Left colon (tissue), 2 donors: ENCODE measurements at regions not wholly inside any gene's neighbourhood (a gene's known extent, or its start where the extent isn't known, plus 50 kb on each side); places are given as distances from the start of the nearest gene placed in this dataset.

Source experiments
- ATAC-seq: fragments of 200-7000 bp; cut with Tn5 transposase; one replicate; pipeline ENCODE4 v1.9.1; 2020; ENCODE audit warnings: mild to moderate bottlenecking, moderate library complexity
- DNase-seq, 2 donors: peaks; one replicate each; pipeline ENCODE4 v3.0.0-alpha.2; 2020
- intact Hi-C, 2 donors: fragments of 100-400 bp; cut with DNase I in 1 of 2; cut with micrococcal nuclease in 1 of 2; formaldehyde crosslinking; loops; one replicate each; pipeline versions ENCODE4 v1.11.2 to v1.14.0; 2022; cut with DNase I, micrococcal nuclease
- donor health status: DM: no; HTN: no; CAD: no.
- donor health status: DM: yes; HTN: yes; CAD: no.

DNA sequence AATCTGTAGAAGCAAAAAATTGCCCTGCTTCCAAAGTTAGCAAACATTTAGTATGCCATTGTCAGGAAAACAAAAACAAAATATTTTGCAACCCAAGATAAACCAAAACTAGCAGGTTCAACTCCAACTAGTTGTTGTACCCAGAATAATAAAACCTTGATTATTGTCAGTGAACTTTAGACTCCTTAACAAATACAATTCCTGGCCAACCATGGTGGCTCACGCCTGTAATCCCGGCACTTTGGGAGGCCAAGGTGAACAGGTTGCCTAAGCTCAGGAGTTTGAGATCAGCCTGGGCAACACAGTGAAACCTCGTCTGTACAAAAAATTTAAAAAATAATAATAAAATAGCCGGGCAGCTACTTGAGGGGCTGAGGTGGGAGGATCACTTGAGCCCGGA is 53.6 kb upstream of the EPCAM start:
- ATAC-seq: peak; percentile 57
- intact Hi-C loops: no loop called here

DNA sequence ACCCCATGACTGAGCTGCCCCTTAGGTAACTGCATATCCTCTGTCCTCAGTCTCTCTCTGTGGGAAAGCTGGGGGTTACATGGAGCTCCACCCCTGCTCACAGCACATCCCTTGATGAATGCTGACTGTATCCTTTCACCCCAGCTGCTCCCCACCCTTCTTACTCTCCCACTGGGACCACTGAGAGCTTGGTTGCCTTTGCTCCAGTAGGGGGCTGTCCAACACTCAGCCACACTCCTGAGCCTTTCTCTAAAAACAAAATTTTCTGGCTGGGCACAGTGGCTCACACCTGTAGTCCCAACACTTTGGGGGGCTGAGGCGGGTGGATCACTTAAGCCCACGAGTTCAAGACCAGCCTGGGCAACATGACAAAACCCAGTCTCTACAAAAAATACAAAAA is 55.4 kb upstream of the EPCAM start:
- intact Hi-C loops: no loop called here
- DNase-seq: no peak
- ATAC-seq: no peak

More for the DNA sequence above, 53.6 kb upstream of the EPCAM start:
- no peak for DNase-seq

DNA sequence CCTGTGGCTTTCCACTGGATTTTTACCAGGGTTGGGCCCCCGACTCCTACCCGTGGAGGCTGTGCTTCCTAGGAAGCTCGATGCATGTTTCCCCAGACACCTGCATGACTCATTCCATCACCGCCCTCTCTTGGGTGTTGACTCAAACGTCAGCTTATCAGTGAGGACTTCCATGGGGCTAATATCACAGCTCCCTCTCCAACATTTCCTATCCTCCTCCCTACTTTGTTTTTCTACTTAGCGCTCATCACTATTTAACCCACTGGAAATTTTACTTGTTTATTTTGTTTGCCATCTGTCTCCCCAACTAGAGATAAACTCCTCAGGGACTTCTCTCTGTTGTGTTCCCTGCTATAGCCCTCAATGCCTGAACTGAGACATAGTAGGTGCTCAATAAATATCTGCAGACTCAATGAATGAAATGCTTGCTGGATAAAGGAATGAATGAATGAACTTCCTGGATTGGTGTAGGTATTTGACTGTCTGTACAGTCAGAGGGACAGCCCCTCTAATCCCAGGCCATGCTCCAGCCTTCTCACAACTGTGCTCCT is 55.9 kb upstream of the EPCAM start:
- DNase-seq (peak; percentile 60 to 81), ATAC-seq (peak; percentile 64)
- intact Hi-C loops: no loop called here

- intact Hi-C loops: no loop called here
- DNase-seq (no peak), ATAC-seq (no peak)
These were observed 56.6 kb upstream of the EPCAM start for GRCh38 chr2:47312491-47312850.

- ATAC-seq (no peak), DNase-seq (no peak)
- intact Hi-C loops: no loop called here
These were observed 57.2 kb upstream of the EPCAM start for GRCh38 chr2:47311764-47312490.

- intact Hi-C loops: no loop called here
- ATAC-seq (peak; percentile 42), DNase-seq (peak; percentile 62 to 76)
These were observed 58.1 kb upstream of the EPCAM start for GRCh38 chr2:47310801-47311560.

DNA sequence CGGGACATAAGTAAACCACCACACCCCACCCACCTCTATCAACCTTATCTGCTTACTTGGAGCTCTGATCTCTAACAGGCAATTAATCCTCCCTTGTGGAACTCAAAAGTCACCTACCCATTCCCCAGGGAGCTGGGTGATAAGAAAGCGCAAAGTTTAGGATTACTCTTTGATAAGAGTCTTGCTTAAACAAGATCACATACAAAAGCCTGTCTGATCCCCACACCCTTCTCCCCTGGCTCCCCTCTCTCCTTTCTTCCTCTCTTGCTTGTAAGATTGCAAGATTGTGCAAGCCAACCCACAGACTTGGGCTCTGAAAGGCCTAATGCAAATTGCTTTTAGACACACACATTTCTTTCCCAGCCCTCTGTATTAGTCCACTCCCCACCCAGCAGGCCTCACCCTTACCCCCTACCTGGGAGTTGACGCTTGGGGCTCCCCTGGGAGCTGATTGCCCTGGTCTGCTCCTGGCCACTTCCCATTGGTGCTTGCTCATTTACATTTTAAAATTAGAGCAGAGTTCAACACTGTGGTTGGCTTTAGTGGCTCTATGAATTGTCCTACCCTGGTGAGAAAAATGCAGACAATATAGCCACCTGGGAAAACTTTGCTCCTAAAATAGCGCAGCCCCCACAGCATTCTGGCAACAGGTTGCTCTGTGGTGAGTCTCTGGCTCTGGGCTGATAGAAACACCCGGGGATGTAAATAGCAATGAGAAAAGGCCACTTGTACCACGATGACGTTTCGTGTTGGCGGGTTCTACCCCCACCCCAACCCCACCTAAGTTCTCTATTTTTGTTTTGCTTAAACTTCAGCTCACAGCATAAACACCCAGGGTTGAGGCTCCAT is 58.9 kb upstream of the EPCAM start:
- peak; percentile 74 for ATAC-seq
- intact Hi-C loops: no loop called here
- DNase-seq: peak; percentile 63 to 85

DNA sequence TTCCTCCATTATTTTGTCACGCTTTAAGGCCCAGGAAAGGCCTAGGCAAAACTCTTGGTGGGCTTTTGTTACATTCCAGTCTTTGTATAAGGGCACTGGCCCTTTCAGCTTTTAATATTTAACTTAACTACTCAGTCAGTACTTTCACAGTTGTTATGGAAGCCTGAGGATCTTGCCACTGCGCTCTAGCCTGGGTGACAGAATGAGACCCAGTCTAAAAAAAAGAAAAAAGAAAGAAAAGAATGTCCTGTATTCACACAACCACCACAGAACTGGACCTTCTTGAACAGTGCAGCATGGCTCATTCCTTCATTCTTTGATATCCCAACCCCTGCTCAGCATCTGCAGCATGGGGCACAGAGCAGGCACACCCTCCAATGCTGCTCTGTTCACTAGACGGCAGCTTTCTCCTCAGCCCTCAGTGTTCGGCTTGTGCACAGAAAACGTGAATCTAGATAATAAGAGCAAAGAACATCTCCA is 59.6 kb upstream of the EPCAM start:
- DNase-seq (peak in 1 of 2 donors; percentile 50), ATAC-seq (no peak)
- intact Hi-C loops: no loop called here

DNA sequence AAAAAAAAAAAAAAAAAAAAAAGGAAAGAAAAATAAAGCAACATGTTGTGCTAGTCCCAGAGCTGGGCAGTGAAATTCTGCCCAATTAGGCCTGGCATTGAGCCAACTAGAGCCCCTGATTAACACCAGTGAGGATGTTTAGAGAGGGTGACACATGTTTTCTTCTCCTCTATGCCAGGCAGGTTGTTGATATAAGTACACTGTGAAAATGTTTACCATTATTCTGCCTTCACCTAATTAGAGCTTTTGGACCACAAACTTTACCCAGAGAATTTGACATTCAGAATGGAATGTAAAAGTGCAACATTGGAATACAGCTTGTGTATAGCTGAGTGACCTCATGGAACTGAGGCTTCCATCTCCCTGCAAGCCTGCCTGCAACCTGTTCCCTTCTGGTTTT is 62.0 kb upstream of the EPCAM start:
- intact Hi-C loops: no loop called here
- no peak for DNase-seq
- ATAC-seq: no peak

GRCh38 chr2:47304654-47305053 is 64.5 kb upstream of the EPCAM start:
- ATAC-seq: no peak
- no peak for DNase-seq
- intact Hi-C loops: no loop called here

GRCh38 chr2:47303341-47304148 is 65.6 kb upstream of the EPCAM start:
- no peak for ATAC-seq

DNA sequence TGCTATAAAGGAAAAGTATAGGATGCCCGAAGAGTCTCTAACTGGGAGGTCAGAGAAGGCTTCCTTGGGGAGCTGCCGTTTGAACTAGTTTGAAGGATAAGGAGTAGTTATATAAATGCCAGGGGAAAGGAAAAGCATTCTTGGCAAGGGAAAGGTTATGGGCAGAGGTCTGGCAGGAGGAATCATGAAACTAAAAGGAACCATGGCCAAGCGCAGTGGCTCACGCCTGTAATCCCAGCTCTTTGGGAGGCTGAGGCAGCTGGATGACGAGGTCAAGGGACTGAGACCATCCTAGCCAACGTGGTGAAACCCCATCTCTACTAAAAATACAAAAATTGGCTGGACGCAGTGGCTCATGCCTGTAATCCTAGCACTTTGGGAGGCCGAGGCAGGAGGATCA is 66.8 kb upstream of the EPCAM start:
- DNase-seq: no peak
- intact Hi-C loops: no loop called here
- ATAC-seq: no peak

More at GRCh38 chr2:47303341-47304148, 65.6 kb upstream of the EPCAM start:
- no peak for DNase-seq
- intact Hi-C loops: no loop called here

- DNase-seq: no peak
- intact Hi-C loops: no loop called here
- ATAC-seq: no peak
These were observed 67.4 kb upstream of the EPCAM start for GRCh38 chr2:47301731-47302130.

- intact Hi-C loops: no loop called here
- ATAC-seq (no peak), DNase-seq (no peak)
These were observed 67.9 kb upstream of the EPCAM start for GRCh38 chr2:47301277-47301618.

DNA sequence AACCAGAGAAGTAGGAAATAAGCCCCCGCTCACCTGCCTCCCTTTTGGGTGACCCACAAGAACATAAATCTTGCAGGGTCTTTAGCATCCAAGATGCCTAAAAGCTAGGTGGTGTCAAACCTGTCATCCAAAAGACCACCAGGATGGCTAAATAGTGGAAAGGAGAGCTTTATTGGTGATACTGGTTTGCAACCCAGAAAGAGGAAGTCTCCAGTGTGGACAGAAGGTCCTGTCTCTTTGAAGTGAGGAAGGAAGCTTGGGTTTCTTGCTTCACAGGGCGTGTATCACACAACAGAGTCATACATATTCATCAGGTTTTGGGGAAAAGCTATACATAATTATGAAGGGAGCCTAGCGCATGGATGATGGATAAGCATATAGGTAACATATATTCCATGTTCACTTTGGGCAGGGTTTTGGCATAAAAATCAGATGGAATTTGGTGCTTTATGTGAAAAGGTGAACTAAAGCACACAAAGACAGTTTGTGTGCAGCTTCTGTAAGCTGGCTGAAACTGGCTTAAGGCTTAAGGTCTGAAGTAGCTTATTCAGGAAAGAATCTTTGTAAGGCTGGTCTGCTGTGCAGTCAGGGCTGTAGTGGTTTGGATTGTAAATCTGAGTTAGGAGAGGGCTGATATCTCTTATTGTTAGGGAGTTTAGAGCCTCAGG is 68.4 kb upstream of the EPCAM start:
- DNase-seq (no peak), ATAC-seq (peak; percentile 47)
- intact Hi-C loops: no loop called here

DNA sequence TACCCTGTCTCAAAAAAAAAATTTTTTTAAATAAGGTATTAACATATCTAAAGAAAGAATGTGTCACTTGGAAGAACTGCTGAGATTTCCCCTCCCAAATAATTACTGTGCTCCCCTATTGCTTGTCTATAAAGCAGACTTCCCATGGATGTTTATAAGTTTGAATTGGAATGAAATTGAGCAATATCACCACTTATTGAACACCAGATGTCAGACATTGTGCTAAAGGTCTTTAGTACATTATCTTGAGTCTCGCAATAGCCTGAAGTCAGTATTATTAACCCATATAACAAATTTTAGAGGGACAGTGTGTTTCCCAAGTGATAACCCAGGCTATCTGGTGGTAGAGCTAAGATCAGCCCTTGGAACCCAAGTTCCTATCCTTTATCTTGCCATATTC is 69.0 kb upstream of the EPCAM start:
- ATAC-seq (no peak), DNase-seq (no peak)
- intact Hi-C loops: no loop called here

- DNase-seq: no peak
- ATAC-seq: no peak
- intact Hi-C loops: no loop called here
These were observed 69.6 kb upstream of the EPCAM start for GRCh38 chr2:47299555-47299954.

- no peak for ATAC-seq
- DNase-seq: no peak
- intact Hi-C loops: no loop called here
These were observed 70.3 kb upstream of the EPCAM start for GRCh38 chr2:47298771-47299170.
